Hepatic stellate cell (primary cell): ENCODE measurements at regions not wholly inside any gene's neighbourhood (a gene's known extent, or its start where the extent isn't known, plus 50 kb on each side); places are given as distances from the start of the nearest gene placed in this dataset.
"Not testable (repeated sequence)": the region's sequence is repeated elsewhere in the genome, so short reads cannot be mapped to it uniquely, and the experiment has no call there.

Source experiments
- DNase-seq: peaks from one replicate; pipeline ENCODE4 v3.0.0; 2011; ENCODE audit warnings: low spot score

- DNase-seq, result no peak
These were observed 356.8 kb downstream of the RRAGC start for GRCh38 chr1:38502758-38503157.

- no peak for DNase-seq
These were observed 358.7 kb downstream of the RRAGC start for GRCh38 chr1:38500891-38501290.

- peak; percentile 17 for DNase-seq
These were observed 359.2 kb downstream of the RRAGC start for GRCh38 chr1:38500352-38500751.

GRCh38 chr1:38498686-38499085 is 360.9 kb downstream of the RRAGC start:
- no peak for DNase-seq

- DNase-seq, result no peak
These were observed 361.5 kb downstream of the RRAGC start for GRCh38 chr1:38497921-38498656.

GRCh38 chr1:38493306-38493705 is 366.3 kb downstream of the RRAGC start:
- DNase-seq, result not testable (repeated sequence)

- DNase-seq, result peak; percentile 28
These were observed 369.7 kb downstream of the RRAGC start for GRCh38 chr1:38489844-38490270.

GRCh38 chr1:38488162-38488898 is 371.2 kb downstream of the RRAGC start:
- no peak for DNase-seq

- DNase-seq, result no peak
These were observed 372.2 kb downstream of the RRAGC start for GRCh38 chr1:38487396-38487795.

GRCh38 chr1:38486085-38486484 is 373.5 kb downstream of the RRAGC start:
- no peak for DNase-seq

- no peak for DNase-seq
These were observed 377.4 kb downstream of the RRAGC start for GRCh38 chr1:38481871-38482826.

- DNase-seq, result not testable (repeated sequence)
These were observed 379.9 kb downstream of the RRAGC start for GRCh38 chr1:38479662-38480061.

GRCh38 chr1:38477811-38478210 is 381.8 kb downstream of the RRAGC start:
- DNase-seq, result no peak

GRCh38 chr1:38476850-38477178 is 382.8 kb downstream of the RRAGC start:
- DNase-seq, result no peak

- DNase-seq, result no peak
These were observed 383.3 kb downstream of the RRAGC start for GRCh38 chr1:38476111-38476849.

- DNase-seq, result no peak
These were observed 384.0 kb downstream of the RRAGC start for GRCh38 chr1:38475624-38476005.

GRCh38 chr1:38474738-38475623 is 384.6 kb downstream of the RRAGC start:
- no peak for DNase-seq

GRCh38 chr1:38466487-38466886 is 393.1 kb downstream of the RRAGC start:
- no peak for DNase-seq

GRCh38 chr1:38465460-38465859 is 394.1 kb downstream of the RRAGC start:
- DNase-seq, result no peak

GRCh38 chr1:38464071-38464661 is 395.4 kb downstream of the RRAGC start:
- no peak for DNase-seq
